Mammary epithelial cell (primary cell): ENCODE measurements at regions not wholly inside any gene's neighbourhood (a gene's known extent, or its start where the extent isn't known, plus 50 kb on each side); places are given as distances from the start of the nearest gene placed in this dataset.

ENCODE experiments used
- CTCF ChIP-seq, 2 donors: IDR thresholded peaks in 1 of 2; conservative IDR thresholded peaks in 1 of 2; 2 replicates each; pipeline ENCODE4 v1.5.1; 2011 to 2012; ENCODE audit warnings: inconsistent platforms in 2 of 2, low read length in 2 of 2, mild to moderate bottlenecking in 2 of 2, control low read depth in 1 of 2, low read depth in 1 of 2; ENCODE audit not compliant: insufficient read depth in 1 of 2; ENCODE audit errors: extremely low read depth in 1 of 2
- EZH2 ChIP-seq: IDR thresholded peaks from 2 replicates; pipeline ENCODE4 v1.6.1; 2012; ENCODE audit warnings: low read length, inconsistent platforms, borderline replicate concordance

- TF ChIP-seq CTCF (conservative IDR thresholded peaks at IDR 0.05 in 1 of 2, IDR thresholded peaks at IDR 0.05 in 1 of 2; ENCODE audit: extremely low read depth in 1 of 2, insufficient read depth in 1 of 2, low read depth in 1 of 2, low read length in 2 of 2) (no peak), EZH2 (no peak)
Observed at GRCh38 chr2:129002751-129003150, 684.1 kb upstream of the HS6ST1 start.
